ENCODE measurements at regions not wholly inside any gene's neighbourhood (a gene's known extent, or its start where the extent isn't known, plus 50 kb on each side); places are given as distances from the start of the nearest gene placed in this dataset.

DNA sequence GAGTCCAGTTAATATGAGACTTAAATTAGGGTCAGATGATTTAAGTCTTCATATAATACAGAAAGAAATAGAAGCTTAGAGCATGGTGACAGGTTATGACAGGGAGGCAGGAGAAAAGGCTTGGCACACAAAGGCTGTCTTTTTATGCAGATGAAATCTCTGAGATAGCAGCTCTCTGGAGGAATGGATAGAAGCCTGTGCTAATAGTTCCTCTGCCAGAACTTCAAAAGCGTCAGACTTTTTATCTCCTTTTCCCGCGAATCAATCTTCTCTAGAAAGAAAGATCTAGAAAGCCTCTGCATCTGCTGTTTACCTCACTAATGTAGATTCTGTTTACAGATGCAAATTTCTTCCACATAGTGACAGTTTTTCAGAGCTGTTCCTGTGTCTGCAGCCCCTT, 1106.2 kb downstream of the XPNPEP1 start:
- TF ChIP-seq POLR2A (IDR thresholded peaks at IDR 0.05; ENCODE audit: low read length) (no peak), CEBPB (IDR thresholded peaks at IDR 0.05) (no peak)
